ENCODE measurements at regions not wholly inside any gene's neighbourhood (a gene's known extent, or its start where the extent isn't known, plus 50 kb on each side); places are given as distances from the start of the nearest gene placed in this dataset.

DNA sequence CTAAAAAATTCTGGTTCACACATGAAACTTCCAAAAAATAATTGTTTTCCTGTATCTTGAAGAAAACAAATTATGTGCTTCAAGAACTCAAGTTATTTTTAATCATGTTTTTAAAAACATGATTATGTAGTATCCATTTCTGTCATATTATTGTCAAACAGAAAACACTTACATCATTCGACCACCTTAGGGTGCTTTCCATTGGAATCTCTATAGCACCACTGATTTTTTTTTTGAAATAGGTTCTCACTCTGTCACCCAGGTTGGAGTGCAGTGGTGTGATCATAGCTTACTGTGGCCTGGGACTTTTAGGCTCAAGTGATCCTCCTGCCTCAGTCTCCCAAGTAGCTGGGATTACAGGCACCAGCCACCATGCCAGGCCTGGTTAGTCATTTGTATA lies 457.3 kb downstream of the SI start:
- TF ChIP-seq GATA2 (IDR thresholded peaks at IDR 0.05; ENCODE audit: low read depth, low read length) (no peak), GATA3 (IDR thresholded peaks at IDR 0.05; ENCODE audit: low read depth, low read length) (no peak)

All from SH-SY5Y (cell line).